Loucy (cell line): ENCODE measurements at regions not wholly inside any gene's neighbourhood (a gene's known extent, or its start where the extent isn't known, plus 50 kb on each side); places are given as distances from the start of the nearest gene placed in this dataset.
"Not testable (repeated sequence)": the region's sequence is repeated elsewhere in the genome, so short reads cannot be mapped to it uniquely, and the experiment has no call there.

Experiments
- H2AFZ ChIP-seq: fragments of 200-600 bp; sonication (generic); 2 replicates; pipeline ENCODE4 v1.6.0; 2016; ENCODE audit warnings: antibody characterized with exemption, mild to moderate bottlenecking, low read length, moderate library complexity
- H3F3A ChIP-seq: fragments of 200-600 bp; 2 replicates; pipeline ENCODE4 v1.6.0; 2016; ENCODE audit warnings: antibody characterized with exemption, low read depth, mild to moderate bottlenecking
- H3K27me3 ChIP-seq: fragments of 200-600 bp; sonication (generic); 2 replicates; pipeline ENCODE4 v1.6.1; 2014; ENCODE audit warnings: low read length, mild to moderate bottlenecking; ENCODE audit not compliant: insufficient read depth, poor library complexity, severe bottlenecking
- H3K36me3 ChIP-seq: fragments of 200-600 bp; sonication (generic); 2 replicates; pipeline ENCODE4 v1.6.1; 2016; ENCODE audit warnings: low read length; ENCODE audit not compliant: insufficient read depth
- H3K4me1 ChIP-seq: fragments of 200-600 bp; sonication (generic); 2 replicates; pipeline ENCODE4 v1.5.1; 2014; ENCODE audit warnings: low read length, mild to moderate bottlenecking; ENCODE audit not compliant: insufficient read depth, poor library complexity, severe bottlenecking
- H3K4me2 ChIP-seq: fragments of 200-600 bp; sonication (generic); 2 replicates; pipeline ENCODE4 v1.6.0; 2014; ENCODE audit warnings: antibody characterized with exemption, low read length, low read depth, mild to moderate bottlenecking; ENCODE audit not compliant: poor library complexity, severe bottlenecking
- H3K4me3 ChIP-seq: fragments of 200-600 bp; sonication (generic); 2 replicates; pipeline ENCODE4 v1.5.1; 2014; ENCODE audit warnings: low read length, mild to moderate bottlenecking, mixed read lengths; ENCODE audit not compliant: poor library complexity, severe bottlenecking
- H3K79me2 ChIP-seq: fragments of 200-600 bp; sonication (generic); 2 replicates; pipeline ENCODE4 v1.6.1; 2014; ENCODE audit warnings: low read length; ENCODE audit not compliant: insufficient read depth
- H3K9ac ChIP-seq: fragments of 200-600 bp; sonication (generic); 2 replicates; pipeline ENCODE4 v1.6.0; 2014; ENCODE audit warnings: mild to moderate bottlenecking, low read depth, low read length, moderate library complexity; ENCODE audit not compliant: poor library complexity, severe bottlenecking
- H3K9me2 ChIP-seq: fragments of 200-600 bp; sonication (generic); replicated peaks from 2 replicates; pipeline ENCODE4 v1.6.1; 2016; ENCODE audit warnings: low read depth, low read length, mixed read lengths
- H3K9me3 ChIP-seq: fragments of 200-600 bp; sonication (generic); 2 replicates; pipeline ENCODE4 v1.6.1; 2014; ENCODE audit warnings: mild to moderate bottlenecking, antibody characterized with exemption, low read length, low read depth; ENCODE audit not compliant: insufficient read depth
- H4K20me1 ChIP-seq: fragments of 200-600 bp; sonication (generic); 2 replicates; pipeline ENCODE4 v1.6.0; 2014; ENCODE audit warnings: antibody characterized with exemption, low read length, mild to moderate bottlenecking; ENCODE audit not compliant: insufficient read depth, poor library complexity, severe bottlenecking
- EZH2phosphoT487 ChIP-seq: fragments of 200-600 bp; IDR thresholded peaks from 2 replicates; pipeline ENCODE4 v1.6.1; 2018; ENCODE audit warnings: antibody characterized with exemption, mild to moderate bottlenecking, moderate library complexity, borderline replicate concordance
- TF ChIP-seq, protein P1 (sequence below): fragments of 200-600 bp; sonication (generic); conservative IDR thresholded peaks from 2 replicates; pipeline ENCODE4 v1.5.1; 2014; ENCODE audit warnings: mild to moderate bottlenecking, antibody characterized with exemption, low read length

DNA sequence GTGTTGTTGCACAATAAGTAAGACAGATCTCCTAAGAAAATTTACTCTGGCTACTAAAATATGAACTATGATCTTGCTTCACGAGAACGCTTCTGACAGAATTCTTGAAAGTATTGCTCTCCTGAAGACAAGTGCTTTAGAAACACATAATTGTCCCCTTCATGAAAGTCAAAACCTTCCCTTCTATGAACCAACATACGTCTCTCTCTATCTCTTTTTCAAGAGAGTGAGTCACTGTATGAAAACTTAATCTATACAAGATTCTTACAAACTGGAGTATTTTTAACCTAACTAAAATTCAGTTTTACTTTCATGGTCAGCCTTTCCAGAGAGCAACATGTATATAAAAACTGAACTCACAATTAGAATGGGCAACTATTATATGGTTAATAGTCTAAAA lies 688.0 kb upstream of the CTNND2 start:
- Histone ChIP-seq H3F3A (no peaks in the 10 kb centered on the region), H3K4me3 (no peak overlapping the region), H3K9me2 (no peaks in the 10 kb centered on the region), H2AFZ (no peak overlapping the region), H3K4me1 (no peaks in the 10 kb centered on the region), H3K79me2 (no peaks in the 10 kb centered on the region), H4K20me1 (no peaks in the 10 kb centered on the region), H3K9ac (no peak overlapping the region), H3K36me3 (no peaks in the 10 kb centered on the region), H3K4me2 (no peak overlapping the region), H3K9me3 (no peaks in the 10 kb centered on the region), H3K27me3 (no peaks in the 10 kb centered on the region)
- TF ChIP-seq, protein P1, sequence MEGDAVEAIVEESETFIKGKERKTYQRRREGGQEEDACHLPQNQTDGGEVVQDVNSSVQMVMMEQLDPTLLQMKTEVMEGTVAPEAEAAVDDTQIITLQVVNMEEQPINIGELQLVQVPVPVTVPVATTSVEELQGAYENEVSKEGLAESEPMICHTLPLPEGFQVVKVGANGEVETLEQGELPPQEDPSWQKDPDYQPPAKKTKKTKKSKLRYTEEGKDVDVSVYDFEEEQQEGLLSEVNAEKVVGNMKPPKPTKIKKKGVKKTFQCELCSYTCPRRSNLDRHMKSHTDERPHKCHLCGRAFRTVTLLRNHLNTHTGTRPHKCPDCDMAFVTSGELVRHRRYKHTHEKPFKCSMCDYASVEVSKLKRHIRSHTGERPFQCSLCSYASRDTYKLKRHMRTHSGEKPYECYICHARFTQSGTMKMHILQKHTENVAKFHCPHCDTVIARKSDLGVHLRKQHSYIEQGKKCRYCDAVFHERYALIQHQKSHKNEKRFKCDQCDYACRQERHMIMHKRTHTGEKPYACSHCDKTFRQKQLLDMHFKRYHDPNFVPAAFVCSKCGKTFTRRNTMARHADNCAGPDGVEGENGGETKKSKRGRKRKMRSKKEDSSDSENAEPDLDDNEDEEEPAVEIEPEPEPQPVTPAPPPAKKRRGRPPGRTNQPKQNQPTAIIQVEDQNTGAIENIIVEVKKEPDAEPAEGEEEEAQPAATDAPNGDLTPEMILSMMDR, result no peak
- TF ChIP-seq EZH2phosphoT487, result no peak

- Histone ChIP-seq H3K27me3 (no peaks in the 10 kb centered on the region), H3K36me3 (no peaks in the 10 kb centered on the region), H3K4me3 (no peak overlapping the region), H3K9me2 (no peaks in the 10 kb centered on the region), H3K9ac (no peak overlapping the region), H3F3A (no peaks in the 10 kb centered on the region), H3K4me1 (no peaks in the 10 kb centered on the region), H3K79me2 (no peaks in the 10 kb centered on the region), H2AFZ (no peak overlapping the region), H4K20me1 (no peaks in the 10 kb centered on the region), H3K4me2 (no peak overlapping the region), H3K9me3 (no peaks in the 10 kb centered on the region)
- TF ChIP-seq EZH2phosphoT487, result no peak
- TF ChIP-seq, protein P1, result no peak
Measured at GRCh38 chr5:12586406-12586805, 682.2 kb upstream of the CTNND2 start.

GRCh38 chr5:12578803-12579202 lies 674.6 kb upstream of the CTNND2 start:
- not testable (repeated sequence) for H4K20me1 ChIP-seq, H3K79me2 ChIP-seq, H3K27me3 ChIP-seq, H2AFZ ChIP-seq, H3K4me2 ChIP-seq, H3K9me3 ChIP-seq, H3K4me1 ChIP-seq, H3K36me3 ChIP-seq, H3F3A ChIP-seq, H3K4me3 ChIP-seq, H3K9me2 ChIP-seq, H3K9ac ChIP-seq

DNA sequence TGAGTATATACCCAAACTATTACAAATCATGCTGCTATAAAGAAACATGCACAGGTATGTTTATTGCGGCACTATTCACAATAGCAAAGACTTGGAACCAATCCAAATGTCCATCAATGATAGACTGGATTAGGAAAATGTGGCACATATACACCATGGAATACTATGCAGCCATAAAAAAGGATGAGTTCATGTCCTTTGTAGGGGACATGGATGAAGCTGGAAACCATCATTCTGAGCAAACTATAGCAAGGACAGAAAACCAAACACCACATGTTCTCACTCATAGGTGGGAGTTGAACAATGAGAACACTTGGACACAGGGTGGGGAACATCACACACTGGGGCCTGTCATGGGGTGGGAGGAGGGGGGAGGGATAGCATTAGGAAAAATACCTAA lies 672.7 kb upstream of the CTNND2 start:
- not testable (repeated sequence) for H3K27me3 ChIP-seq, H2AFZ ChIP-seq, H3K4me3 ChIP-seq, H3K9me2 ChIP-seq, H3K36me3 ChIP-seq, H3K9me3 ChIP-seq, H3K4me2 ChIP-seq, H4K20me1 ChIP-seq, H3F3A ChIP-seq, H3K79me2 ChIP-seq, H3K9ac ChIP-seq, H3K4me1 ChIP-seq

- H2AFZ ChIP-seq, H3K4me1 ChIP-seq, H3K27me3 ChIP-seq, H3K9me3 ChIP-seq, H3K9ac ChIP-seq, H3K79me2 ChIP-seq, H3K4me2 ChIP-seq, H4K20me1 ChIP-seq, H3K4me3 ChIP-seq, H3K9me2 ChIP-seq, H3F3A ChIP-seq, H3K36me3 ChIP-seq: not testable (repeated sequence)
Measured at GRCh38 chr5:12574298-12575093, 670.2 kb upstream of the CTNND2 start.

DNA sequence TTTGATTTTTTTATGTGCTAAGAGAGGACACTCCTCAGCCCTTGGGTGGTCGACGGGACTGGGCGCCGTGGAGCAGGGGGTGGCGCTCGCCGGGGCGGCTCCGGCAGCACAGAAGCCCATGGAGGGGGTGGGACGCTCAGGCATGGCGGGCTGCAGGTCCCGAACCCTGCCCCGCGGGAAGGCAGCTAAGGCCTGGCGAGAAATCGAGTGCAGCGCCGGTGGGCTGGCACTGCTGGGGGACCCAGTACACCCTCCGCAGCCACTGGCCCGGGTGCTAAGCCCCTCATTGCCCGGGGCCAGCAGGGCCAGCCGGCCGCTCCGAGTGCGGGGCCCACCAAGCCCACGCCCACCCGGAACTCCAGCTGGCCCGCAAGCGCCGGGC lies 669.7 kb upstream of the CTNND2 start:
- not testable (repeated sequence) for H3K36me3 ChIP-seq, H3K9ac ChIP-seq, H4K20me1 ChIP-seq, H3K4me3 ChIP-seq, H3K9me3 ChIP-seq, H3F3A ChIP-seq, H2AFZ ChIP-seq, H3K79me2 ChIP-seq, H3K9me2 ChIP-seq, H3K27me3 ChIP-seq, H3K4me1 ChIP-seq, H3K4me2 ChIP-seq
